Amniotic epithelial cell (primary cell): ENCODE measurements at regions not wholly inside any gene's neighbourhood (a gene's known extent, or its start where the extent isn't known, plus 50 kb on each side); places are given as distances from the start of the nearest gene placed in this dataset.
"Not testable (repeated sequence)": the region's sequence is repeated elsewhere in the genome, so short reads cannot be mapped to it uniquely, and the experiment has no call there.

Experiments used
- DNase-seq: peaks from one replicate; pipeline ENCODE4 v3.0.0-alpha.2; 2010; ENCODE audit warnings: low read depth

GRCh38 chr9:18032636-18033035 is 441.3 kb upstream of the ADAMTSL1 start:
- DNase-seq: no peak

DNA sequence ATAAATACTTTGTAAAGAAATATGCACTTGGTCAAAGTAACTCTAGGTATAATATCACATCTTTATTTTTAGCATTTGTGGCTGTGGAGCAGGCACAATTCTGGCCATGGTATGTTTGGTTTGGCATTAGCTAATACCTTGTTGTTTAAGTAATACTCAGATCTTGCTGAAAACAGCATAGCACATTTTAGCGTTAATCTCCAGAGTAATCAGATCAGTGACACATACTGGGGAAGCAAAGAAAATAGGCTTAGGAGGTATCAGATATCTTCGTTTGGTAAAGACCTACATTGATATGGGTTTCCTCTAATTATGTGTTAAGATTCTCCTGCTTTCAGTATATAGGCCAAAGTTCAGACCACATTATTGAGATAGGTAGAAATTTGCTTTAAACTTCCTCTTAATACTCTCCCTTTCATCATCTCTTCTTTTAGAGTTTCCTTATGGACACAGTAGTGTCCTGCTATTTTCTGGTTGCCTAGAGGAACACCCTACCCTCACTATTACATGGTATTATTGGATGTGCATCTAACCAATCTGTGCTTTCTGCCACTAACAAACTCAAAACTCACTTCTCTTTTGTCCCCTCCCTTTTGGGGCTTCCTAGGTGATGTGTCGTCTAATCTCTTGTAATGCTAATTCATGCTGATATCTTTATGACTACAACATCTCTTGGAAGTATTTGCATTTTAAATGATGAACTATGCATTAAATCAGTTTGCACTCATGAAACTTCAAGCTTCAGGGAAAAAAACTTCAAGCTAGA is 437.3 kb upstream of the ADAMTSL1 start:
- no peak for DNase-seq

DNA sequence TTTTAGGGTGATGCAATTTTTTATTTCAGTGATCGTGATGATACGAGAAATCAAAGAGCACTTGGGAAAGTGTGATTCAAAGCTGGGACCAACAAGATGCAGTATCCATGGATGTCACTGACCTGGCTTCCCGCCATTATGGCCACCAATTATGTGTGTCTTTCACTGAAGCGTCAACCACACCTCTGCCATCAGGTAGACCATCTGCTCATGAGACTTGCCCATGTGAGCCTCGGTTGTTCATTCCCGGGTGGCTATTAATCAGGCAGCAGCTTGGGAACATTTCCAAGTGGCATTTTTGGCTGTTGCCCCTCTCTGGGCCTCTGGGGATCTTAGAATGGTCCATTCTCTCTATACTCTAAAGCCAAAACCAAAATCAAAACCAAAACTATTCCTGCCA is 436.0 kb upstream of the ADAMTSL1 start:
- no peak for DNase-seq

- no peak for DNase-seq
Observed at GRCh38 chr9:18040327-18040726, 433.6 kb upstream of the ADAMTSL1 start.

- no peak for DNase-seq
Observed at GRCh38 chr9:18043978-18044377, 430.0 kb upstream of the ADAMTSL1 start.

GRCh38 chr9:18045326-18045725 is 428.6 kb upstream of the ADAMTSL1 start:
- DNase-seq: no peak

DNA sequence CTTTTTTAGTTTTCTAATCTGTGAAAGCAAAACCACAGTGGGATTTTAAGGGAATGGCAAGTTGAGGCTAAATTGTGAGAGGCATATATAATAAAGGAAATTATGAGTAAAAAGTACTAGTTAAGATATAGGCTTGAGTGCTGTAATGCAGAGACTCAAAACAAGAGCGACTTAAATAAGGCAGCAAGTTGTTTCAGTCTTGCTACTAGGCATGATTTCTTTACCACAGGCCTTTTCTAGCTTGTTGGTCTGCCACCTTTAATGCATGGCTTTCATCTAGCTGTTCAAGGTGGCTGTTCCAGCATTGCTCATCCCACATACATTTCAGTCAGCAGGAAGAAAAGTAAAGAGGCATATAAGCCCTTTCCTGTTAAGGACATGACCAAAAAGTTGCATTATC is 427.9 kb upstream of the ADAMTSL1 start:
- DNase-seq: no peak

GRCh38 chr9:18051638-18052037 is 422.3 kb upstream of the ADAMTSL1 start:
- no peak for DNase-seq

DNA sequence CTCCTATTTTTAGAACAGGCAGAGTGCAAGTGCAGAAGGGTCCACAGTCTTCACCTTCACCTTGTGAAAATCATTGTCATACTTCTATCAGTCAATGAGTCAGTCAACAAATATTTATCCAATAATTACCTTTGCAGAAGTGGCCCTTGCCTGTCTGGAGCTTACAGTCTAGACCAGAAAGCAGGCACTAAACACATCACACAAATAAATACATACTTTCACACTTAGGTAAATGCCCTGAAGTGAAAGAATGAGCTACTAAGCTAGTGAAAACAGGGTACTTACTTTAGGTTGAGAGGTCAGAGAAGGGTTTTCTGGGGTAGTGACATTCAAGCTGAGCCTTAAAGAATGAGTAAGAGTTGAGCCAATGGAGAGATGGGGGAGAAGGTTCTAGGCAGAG is 421.9 kb upstream of the ADAMTSL1 start:
- DNase-seq: no peak

GRCh38 chr9:18056269-18056992 is 417.5 kb upstream of the ADAMTSL1 start:
- DNase-seq: no peak

DNA sequence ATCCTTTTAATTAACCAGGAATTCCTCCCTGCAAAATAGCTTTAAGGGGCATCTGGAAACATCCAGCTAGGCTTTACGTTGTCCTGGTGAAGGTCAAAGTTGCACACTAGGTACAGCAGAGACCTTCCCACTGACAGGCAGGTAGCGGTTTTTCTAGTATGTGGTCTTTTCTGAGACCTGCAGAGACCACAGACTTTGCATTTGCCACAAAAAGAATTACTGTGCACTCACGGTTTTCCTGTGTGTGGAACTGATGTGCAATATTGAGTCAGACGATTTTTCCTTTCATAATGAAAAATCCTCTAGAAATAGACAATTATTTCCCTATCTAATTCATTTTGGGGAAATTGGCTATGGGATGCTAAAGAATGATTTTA is 417.0 kb upstream of the ADAMTSL1 start:
- no peak for DNase-seq

- no peak for DNase-seq
Observed at GRCh38 chr9:18058564-18059442, 415.1 kb upstream of the ADAMTSL1 start.

- no peak for DNase-seq
Observed at GRCh38 chr9:18059447-18059846, 414.5 kb upstream of the ADAMTSL1 start.

DNA sequence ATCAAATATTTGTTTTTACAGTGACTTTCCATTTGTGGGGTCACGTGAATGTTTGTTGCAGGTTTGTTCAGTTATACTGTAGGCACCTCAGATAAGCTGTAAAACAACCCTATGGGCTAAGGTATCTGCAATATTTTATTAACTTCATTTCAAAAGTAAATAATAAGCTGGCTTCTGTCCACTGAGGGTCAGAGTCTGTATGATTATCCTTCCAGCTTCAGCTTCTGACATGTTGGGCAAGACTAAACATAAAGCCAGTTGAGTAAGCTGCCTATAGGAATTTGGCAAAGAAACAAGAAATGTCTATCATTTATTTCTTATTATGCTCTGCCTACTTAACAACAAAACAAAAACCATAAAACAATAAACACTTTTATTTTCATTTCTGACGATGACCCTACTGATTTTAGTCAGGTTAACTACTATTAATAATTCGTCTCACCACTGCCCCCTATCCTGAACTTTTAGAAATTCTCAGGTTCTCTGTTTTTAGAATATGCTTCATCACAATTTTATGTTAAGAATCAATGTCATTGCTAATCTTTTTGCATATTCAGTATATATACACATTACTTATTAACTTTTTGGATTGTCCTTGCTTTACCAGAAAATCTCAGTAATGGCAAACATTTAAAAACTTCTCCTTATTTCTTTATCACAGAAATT is 413.6 kb upstream of the ADAMTSL1 start:
- DNase-seq: no peak

GRCh38 chr9:18061332-18061731 is 412.6 kb upstream of the ADAMTSL1 start:
- no peak for DNase-seq

- DNase-seq: no peak
Observed at GRCh38 chr9:18061856-18062255, 412.1 kb upstream of the ADAMTSL1 start.

- DNase-seq: no peak
Observed at GRCh38 chr9:18063856-18064390, 410.0 kb upstream of the ADAMTSL1 start.

- not testable (repeated sequence) for DNase-seq
Observed at GRCh38 chr9:18066608-18067007, 407.3 kb upstream of the ADAMTSL1 start.

DNA sequence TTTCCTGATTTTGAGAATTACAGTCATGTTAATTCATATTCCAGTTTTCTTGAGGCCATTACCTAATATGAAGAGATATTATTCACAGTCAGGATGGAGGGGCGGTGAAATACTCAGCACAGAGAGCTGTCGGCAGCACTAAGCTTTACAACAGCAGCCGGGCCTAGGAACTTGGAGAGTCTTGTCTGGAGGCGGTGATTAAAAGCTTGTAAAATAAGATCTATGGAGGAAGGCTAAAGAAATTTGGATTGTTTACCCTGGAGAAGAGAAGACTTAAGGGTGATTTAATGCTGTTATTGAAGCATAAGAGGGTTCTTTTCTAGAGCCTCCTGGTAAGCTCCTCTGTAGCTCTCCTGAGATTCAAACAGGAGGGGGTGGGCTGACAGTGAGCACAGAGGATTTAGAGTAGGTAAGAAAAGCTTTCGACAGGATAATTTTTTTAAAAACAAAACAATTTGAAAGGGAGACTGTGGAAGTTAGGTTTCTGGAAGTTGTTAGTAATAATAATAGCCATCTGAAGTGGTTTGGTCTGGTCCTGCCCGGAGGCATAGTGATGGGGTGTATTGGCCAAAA is 406.3 kb upstream of the ADAMTSL1 start:
- DNase-seq: no peak

DNA sequence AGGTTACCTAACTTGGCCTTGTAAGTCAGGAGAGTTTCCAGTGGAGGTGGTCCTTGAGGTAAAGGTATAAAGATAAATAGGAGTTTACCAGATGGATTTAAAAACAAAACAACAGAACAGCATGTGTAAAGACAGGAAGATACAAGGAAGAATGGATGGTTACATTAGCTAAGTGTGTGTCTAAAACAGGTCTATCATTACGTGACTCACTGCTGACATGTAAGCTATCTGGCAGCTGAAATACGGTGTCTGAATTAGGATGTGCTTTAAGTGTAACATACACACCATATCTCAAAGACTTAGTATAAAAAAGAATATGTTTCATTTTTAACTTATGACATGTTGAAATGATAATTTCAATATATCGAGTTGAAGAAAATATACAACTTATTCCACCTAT is 405.1 kb upstream of the ADAMTSL1 start:
- no peak for DNase-seq

- peak; percentile 29 for DNase-seq
Observed at GRCh38 chr9:18071651-18072060, 402.3 kb upstream of the ADAMTSL1 start.

DNA sequence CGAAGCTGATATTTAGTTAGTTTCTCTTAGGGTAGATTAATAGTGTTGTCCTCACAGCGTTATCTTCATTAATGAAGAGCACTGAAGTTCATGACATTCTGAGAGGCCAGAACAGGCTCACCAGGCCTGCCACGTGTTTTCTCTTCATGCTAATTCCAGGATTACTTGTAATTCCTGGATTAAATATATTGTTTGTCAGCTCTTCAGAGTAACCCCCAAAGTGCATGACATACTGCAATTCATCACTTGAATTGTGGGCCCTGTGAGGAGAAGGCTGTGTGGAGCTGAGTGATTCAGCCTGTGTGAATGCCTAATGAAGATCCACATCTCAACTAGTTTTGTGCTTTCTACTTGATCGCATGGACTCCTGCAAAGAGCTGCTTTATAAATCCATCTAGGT is 401.0 kb upstream of the ADAMTSL1 start:
- DNase-seq: no peak
